ENCODE measurements at regions not wholly inside any gene's neighbourhood (a gene's known extent, or its start where the extent isn't known, plus 50 kb on each side); places are given as distances from the start of the nearest gene placed in this dataset.

DNA sequence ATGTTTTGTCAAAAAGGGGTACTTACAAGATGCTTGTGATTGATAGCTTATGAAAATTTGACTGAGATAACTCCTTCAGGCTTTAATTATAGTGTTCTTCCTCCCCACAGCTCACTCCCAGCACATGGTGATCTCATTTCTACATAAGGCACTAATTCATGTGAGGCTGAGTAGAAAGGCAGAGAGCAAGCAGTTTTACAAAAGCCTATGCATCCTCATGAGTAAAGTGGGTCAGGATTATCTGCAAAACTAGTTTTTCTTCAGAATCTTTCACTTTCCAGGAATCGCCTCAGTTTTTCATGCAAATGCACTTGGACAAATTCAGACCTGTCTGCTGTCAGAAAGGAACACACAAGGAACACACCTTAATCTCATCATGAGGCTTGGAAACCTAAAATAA lies 92.1 kb upstream of the FBN2 start:
- no peak for ATAC-seq
- TF ChIP-seq ISL1 (CRISPR knock-in tag; IDR thresholded peaks at IDR 0.05), result no peak
- no peak for TF ChIP-seq OSR1 (CRISPR knock-in tag; IDR thresholded peaks at IDR 0.05)
- TF ChIP-seq, protein P1, sequence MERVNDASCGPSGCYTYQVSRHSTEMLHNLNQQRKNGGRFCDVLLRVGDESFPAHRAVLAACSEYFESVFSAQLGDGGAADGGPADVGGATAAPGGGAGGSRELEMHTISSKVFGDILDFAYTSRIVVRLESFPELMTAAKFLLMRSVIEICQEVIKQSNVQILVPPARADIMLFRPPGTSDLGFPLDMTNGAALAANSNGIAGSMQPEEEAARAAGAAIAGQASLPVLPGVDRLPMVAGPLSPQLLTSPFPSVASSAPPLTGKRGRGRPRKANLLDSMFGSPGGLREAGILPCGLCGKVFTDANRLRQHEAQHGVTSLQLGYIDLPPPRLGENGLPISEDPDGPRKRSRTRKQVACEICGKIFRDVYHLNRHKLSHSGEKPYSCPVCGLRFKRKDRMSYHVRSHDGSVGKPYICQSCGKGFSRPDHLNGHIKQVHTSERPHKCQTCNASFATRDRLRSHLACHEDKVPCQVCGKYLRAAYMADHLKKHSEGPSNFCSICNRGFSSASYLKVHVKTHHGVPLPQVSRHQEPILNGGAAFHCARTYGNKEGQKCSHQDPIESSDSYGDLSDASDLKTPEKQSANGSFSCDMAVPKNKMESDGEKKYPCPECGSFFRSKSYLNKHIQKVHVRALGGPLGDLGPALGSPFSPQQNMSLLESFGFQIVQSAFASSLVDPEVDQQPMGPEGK (CRISPR knock-in tag; IDR thresholded peaks at IDR 0.05; ENCODE audit: borderline replicate concordance), result no peak
- TF ChIP-seq GLIS3 (CRISPR knock-in tag; IDR thresholded peaks at IDR 0.05), result no peak
- no peak for TF ChIP-seq ZNF565 (CRISPR knock-in tag; conservative IDR thresholded peaks at IDR 0.05; ENCODE audit: low read depth)
- TF ChIP-seq TOX (CRISPR knock-in tag; IDR thresholded peaks at IDR 0.05; ENCODE audit: borderline replicate concordance), result no peak
- no peak for TF ChIP-seq ZFP3 (CRISPR knock-in tag; IDR thresholded peaks at IDR 0.05)
- TF ChIP-seq, protein P2, sequence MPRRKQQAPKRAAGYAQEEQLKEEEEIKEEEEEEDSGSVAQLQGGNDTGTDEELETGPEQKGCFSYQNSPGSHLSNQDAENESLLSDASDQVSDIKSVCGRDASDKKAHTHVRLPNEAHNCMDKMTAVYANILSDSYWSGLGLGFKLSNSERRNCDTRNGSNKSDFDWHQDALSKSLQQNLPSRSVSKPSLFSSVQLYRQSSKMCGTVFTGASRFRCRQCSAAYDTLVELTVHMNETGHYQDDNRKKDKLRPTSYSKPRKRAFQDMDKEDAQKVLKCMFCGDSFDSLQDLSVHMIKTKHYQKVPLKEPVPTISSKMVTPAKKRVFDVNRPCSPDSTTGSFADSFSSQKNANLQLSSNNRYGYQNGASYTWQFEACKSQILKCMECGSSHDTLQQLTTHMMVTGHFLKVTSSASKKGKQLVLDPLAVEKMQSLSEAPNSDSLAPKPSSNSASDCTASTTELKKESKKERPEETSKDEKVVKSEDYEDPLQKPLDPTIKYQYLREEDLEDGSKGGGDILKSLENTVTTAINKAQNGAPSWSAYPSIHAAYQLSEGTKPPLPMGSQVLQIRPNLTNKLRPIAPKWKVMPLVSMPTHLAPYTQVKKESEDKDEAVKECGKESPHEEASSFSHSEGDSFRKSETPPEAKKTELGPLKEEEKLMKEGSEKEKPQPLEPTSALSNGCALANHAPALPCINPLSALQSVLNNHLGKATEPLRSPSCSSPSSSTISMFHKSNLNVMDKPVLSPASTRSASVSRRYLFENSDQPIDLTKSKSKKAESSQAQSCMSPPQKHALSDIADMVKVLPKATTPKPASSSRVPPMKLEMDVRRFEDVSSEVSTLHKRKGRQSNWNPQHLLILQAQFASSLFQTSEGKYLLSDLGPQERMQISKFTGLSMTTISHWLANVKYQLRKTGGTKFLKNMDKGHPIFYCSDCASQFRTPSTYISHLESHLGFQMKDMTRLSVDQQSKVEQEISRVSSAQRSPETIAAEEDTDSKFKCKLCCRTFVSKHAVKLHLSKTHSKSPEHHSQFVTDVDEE (CRISPR knock-in tag; IDR thresholded peaks at IDR 0.05), result no peak
- TF ChIP-seq ARNTL (CRISPR knock-in tag; IDR thresholded peaks at IDR 0.05; ENCODE audit: borderline replicate concordance, low read depth), result no peak

DNA sequence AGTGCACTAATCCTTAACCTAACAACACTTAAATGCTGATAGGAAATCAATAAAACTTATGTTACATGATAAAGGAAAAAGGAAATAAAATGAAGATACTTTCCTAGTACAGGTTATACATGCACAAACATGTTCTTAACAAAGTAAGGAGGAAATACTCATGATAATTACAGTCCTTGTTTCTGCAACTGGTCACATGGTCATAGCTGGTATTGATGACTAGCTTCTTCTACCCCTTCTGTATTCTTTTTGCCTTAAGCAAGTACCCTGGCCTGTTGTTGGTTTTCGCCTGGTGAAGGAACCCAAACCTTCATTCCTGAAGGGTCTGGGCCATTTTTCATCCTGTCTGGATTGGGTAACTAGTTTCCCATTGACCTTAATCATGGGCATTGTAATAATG lies 93.7 kb upstream of the FBN2 start:
- ATAC-seq, result no peak

DNA sequence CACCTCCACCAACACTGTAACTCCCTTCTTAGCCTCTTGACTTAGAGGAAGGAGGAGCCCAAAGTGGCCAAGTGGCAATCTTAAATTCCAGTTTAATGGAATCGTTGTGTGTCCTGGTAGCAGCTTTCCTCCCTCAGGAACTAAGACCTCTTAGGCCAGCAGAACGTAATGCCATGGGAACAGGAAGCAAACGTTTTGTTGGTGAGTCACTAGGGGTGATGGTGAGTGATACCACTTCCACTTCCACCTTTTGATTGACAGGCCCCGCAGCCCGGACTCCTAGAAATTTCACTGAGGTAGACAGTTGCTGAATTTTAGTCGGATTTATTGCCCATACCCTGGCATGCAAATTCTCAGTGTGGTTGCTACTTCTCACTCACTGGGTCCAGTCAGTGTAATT lies 94.2 kb upstream of the FBN2 start:
- TF ChIP-seq OSR1 (CRISPR knock-in tag; IDR thresholded peaks at IDR 0.05), result no peak
- TF ChIP-seq GLIS3 (CRISPR knock-in tag; IDR thresholded peaks at IDR 0.05), result no peak
- TF ChIP-seq ZFP3 (CRISPR knock-in tag; IDR thresholded peaks at IDR 0.05), result no peak
- TF ChIP-seq CSDC2 (CRISPR knock-in tag; IDR thresholded peaks at IDR 0.05), result no peak
- TF ChIP-seq SNAI2 (CRISPR knock-in tag; IDR thresholded peaks at IDR 0.05), result no peak
- TF ChIP-seq, protein P3, sequence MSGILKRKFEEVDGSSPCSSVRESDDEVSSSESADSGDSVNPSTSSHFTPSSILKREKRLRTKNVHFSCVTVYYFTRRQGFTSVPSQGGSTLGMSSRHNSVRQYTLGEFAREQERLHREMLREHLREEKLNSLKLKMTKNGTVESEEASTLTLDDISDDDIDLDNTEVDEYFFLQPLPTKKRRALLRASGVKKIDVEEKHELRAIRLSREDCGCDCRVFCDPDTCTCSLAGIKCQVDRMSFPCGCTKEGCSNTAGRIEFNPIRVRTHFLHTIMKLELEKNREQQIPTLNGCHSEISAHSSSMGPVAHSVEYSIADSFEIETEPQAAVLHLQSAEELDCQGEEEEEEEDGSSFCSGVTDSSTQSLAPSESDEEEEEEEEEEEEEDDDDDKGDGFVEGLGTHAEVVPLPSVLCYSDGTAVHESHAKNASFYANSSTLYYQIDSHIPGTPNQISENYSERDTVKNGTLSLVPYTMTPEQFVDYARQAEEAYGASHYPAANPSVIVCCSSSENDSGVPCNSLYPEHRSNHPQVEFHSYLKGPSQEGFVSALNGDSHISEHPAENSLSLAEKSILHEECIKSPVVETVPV (CRISPR knock-in tag; IDR thresholded peaks at IDR 0.05), result no peak
- TF ChIP-seq ZNF8 (CRISPR knock-in tag; IDR thresholded peaks at IDR 0.05), result no peak
- TF ChIP-seq TOX (CRISPR knock-in tag; IDR thresholded peaks at IDR 0.05; ENCODE audit: borderline replicate concordance), result no peak
- no peak for TF ChIP-seq BACH2 (CRISPR knock-in tag; IDR thresholded peaks at IDR 0.05; ENCODE audit: borderline replicate concordance)
- TF ChIP-seq ISL1 (CRISPR knock-in tag; IDR thresholded peaks at IDR 0.05), result no peak
- TF ChIP-seq RARB (CRISPR knock-in tag; IDR thresholded peaks at IDR 0.05), result no peak
- no peak for TF ChIP-seq TCF4 (CRISPR knock-in tag; IDR thresholded peaks at IDR 0.05; ENCODE audit: borderline replicate concordance)
- no peak for TF ChIP-seq ZC3H10 (CRISPR knock-in tag; IDR thresholded peaks at IDR 0.05)
- ATAC-seq, result no peak

More for the DNA sequence above, 93.7 kb upstream of the FBN2 start:
- TF ChIP-seq, protein P4, sequence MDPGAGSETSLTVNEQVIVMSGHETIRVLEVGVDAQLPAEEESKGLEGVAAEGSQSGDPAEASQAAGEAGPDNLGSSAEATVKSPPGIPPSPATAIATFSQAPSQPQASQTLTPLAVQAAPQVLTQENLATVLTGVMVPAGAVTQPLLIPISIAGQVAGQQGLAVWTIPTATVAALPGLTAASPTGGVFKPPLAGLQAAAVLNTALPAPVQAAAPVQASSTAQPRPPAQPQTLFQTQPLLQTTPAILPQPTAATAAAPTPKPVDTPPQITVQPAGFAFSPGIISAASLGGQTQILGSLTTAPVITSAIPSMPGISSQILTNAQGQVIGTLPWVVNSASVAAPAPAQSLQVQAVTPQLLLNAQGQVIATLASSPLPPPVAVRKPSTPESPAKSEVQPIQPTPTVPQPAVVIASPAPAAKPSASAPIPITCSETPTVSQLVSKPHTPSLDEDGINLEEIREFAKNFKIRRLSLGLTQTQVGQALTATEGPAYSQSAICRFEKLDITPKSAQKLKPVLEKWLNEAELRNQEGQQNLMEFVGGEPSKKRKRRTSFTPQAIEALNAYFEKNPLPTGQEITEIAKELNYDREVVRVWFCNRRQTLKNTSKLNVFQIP (CRISPR knock-in tag; IDR thresholded peaks at IDR 0.05; ENCODE audit: borderline replicate concordance, low read depth), result no peak
- no peak for TF ChIP-seq TCF4 (CRISPR knock-in tag; IDR thresholded peaks at IDR 0.05; ENCODE audit: borderline replicate concordance)
- no peak for TF ChIP-seq ISL1 (CRISPR knock-in tag; IDR thresholded peaks at IDR 0.05)
- no peak for TF ChIP-seq ZNF70 (CRISPR knock-in tag; IDR thresholded peaks at IDR 0.05)
- TF ChIP-seq ZFP3 (CRISPR knock-in tag; IDR thresholded peaks at IDR 0.05), result no peak
- TF ChIP-seq, protein P2 (CRISPR knock-in tag; IDR thresholded peaks at IDR 0.05), result no peak
- TF ChIP-seq, protein P1 (CRISPR knock-in tag; IDR thresholded peaks at IDR 0.05; ENCODE audit: borderline replicate concordance), result no peak
- TF ChIP-seq BACH2 (CRISPR knock-in tag; IDR thresholded peaks at IDR 0.05; ENCODE audit: borderline replicate concordance), result no peak
- no peak for TF ChIP-seq OSR1 (CRISPR knock-in tag; IDR thresholded peaks at IDR 0.05)

Data from SK-N-SH treated with all-trans-retinoic acid at 6 μM for 48 hours (cell line).